IMR-90 (cell line): ENCODE measurements at regions not wholly inside any gene's neighbourhood (a gene's known extent, or its start where the extent isn't known, plus 50 kb on each side); places are given as distances from the start of the nearest gene placed in this dataset.

Experiments
- ATAC-seq: fragments of 200-7000 bp; cut with Tn5 transposase; 2 replicates; pipeline ENCODE4 v1.9.1; 2020; ENCODE audit warnings: low read depth, mild to moderate bottlenecking, moderate library complexity
- BruUV-seq: library from RNA; stranded (reverse); fragments of 400-500 nt; replicated peaks from 2 replicates; lab custom pipeline; 2021; lab: Mats Ljungman, UMichigan
- CTCF ChIA-PET: fragments of 300-600 bp; formaldehyde crosslinking; extraction: SDS; loops from one replicate; lab custom pipeline; 2021; ENCODE audit warnings: antibody characterized with exemption; lab: Yijun Ruan, JAX
- POLR2A ChIA-PET: fragments of 300-600 bp; sonication (Branson Sonifier 250); formaldehyde crosslinking; loops from one replicate; lab custom pipeline; 2022; ENCODE audit warnings: antibody characterized with exemption; ENCODE audit not compliant: unreplicated experiment; lab: Charles Lee
- DNase-seq: peaks from one replicate; pipeline ENCODE4 v3.0.0; 2013
- H2AFZ ChIP-seq: replicated peaks from 2 replicates; pipeline ENCODE3; 2013; ENCODE audit warnings: low read length, mild to moderate bottlenecking; ENCODE audit not compliant: poor library complexity
- H2AK5ac ChIP-seq: 2 replicates; pipeline ENCODE4 v1.6.1; 2013; ENCODE audit warnings: low read depth, low read length, inconsistent platforms
- H2AK9ac ChIP-seq: replicated peaks from 2 replicates; pipeline ENCODE3; 2013; ENCODE audit warnings: mild to moderate bottlenecking, low read depth, low read length, moderate library complexity; ENCODE audit not compliant: poor library complexity
- H2BK120ac ChIP-seq: 2 replicates; pipeline ENCODE4 v1.6.1; 2013; ENCODE audit warnings: low read depth, low read length, inconsistent platforms
- H2BK15ac ChIP-seq: 3 replicates; pipeline ENCODE4 v1.6.1; 2013; ENCODE audit warnings: low read depth, low read length, inconsistent platforms
- H2BK20ac ChIP-seq: 2 replicates; pipeline ENCODE4 v1.6.1; 2013; ENCODE audit warnings: low read depth, mild to moderate bottlenecking, inconsistent platforms, low read length, moderate library complexity
- H2BK5ac ChIP-seq: 2 replicates; pipeline ENCODE4 v1.6.1; 2013; ENCODE audit warnings: mild to moderate bottlenecking, low read depth, low read length, inconsistent platforms; ENCODE audit not compliant: poor library complexity, severe bottlenecking
- H3K14ac ChIP-seq: replicated peaks from 2 replicates; pipeline ENCODE4 v1.6.1; 2013; ENCODE audit warnings: low read depth, low read length, inconsistent platforms
- H3K18ac ChIP-seq: 2 replicates; pipeline ENCODE4 v1.6.1; 2013; ENCODE audit warnings: low read depth, low read length, control low read depth
- H3K23ac ChIP-seq: 2 replicates; pipeline ENCODE4 v1.6.1; 2013; ENCODE audit warnings: low read depth, low read length, inconsistent platforms
- H3K27ac ChIP-seq: 2 replicates; pipeline ENCODE4 v1.5.1; 2013; ENCODE audit warnings: mild to moderate bottlenecking, control low read depth, low read length; ENCODE audit not compliant: insufficient read depth
- H3K27me3 ChIP-seq: 2 replicates; pipeline ENCODE4 v1.6.1; 2013; ENCODE audit warnings: low read length; ENCODE audit not compliant: control insufficient read depth, insufficient read depth
- H3K36me3 ChIP-seq: 2 replicates; pipeline ENCODE4 v1.6.1; 2013; ENCODE audit warnings: low read length, mixed read lengths; ENCODE audit not compliant: control insufficient read depth, insufficient read depth
- H3K4ac ChIP-seq: 2 replicates; pipeline ENCODE4 v1.6.1; 2013; ENCODE audit warnings: low read depth, low read length, inconsistent platforms
- H3K4me1 ChIP-seq: 2 replicates; pipeline ENCODE4 v1.6.1; 2013; ENCODE audit warnings: low read length, mixed read lengths; ENCODE audit not compliant: control insufficient read depth, insufficient read depth
- H3K4me2 ChIP-seq: 2 replicates; pipeline ENCODE4 v1.6.1; 2013; ENCODE audit warnings: low read depth, mild to moderate bottlenecking, control low read depth, low read length, moderate library complexity
- H3K4me3 ChIP-seq: 2 replicates; pipeline ENCODE4 v1.5.1; 2013; ENCODE audit warnings: low read depth, mild to moderate bottlenecking, control low read depth, low read length, moderate library complexity; ENCODE audit not compliant: insufficient read depth
- H3K56ac ChIP-seq: 2 replicates; pipeline ENCODE4 v1.6.1; 2013; ENCODE audit warnings: low read length, inconsistent platforms; ENCODE audit not compliant: insufficient read depth; ENCODE audit errors: extremely low read depth
- H3K79me1 ChIP-seq, 2 experiments: 2 replicates each; pipeline ENCODE4 v1.6.1; 2013; ENCODE audit warnings: low read length in 2 of 2, inconsistent platforms in 1 of 2, low read depth in 1 of 2
- H3K9ac ChIP-seq: 2 replicates; pipeline ENCODE4 v1.6.1; 2013; ENCODE audit warnings: low read depth, low read length, control low read depth
- H3K9me1 ChIP-seq: 2 replicates; pipeline ENCODE4 v1.6.1; 2013; ENCODE audit warnings: low read length, inconsistent platforms; ENCODE audit not compliant: insufficient read depth
- H3K9me3 ChIP-seq: 2 replicates; pipeline ENCODE4 v1.6.1; 2013; ENCODE audit warnings: low read length; ENCODE audit not compliant: control insufficient read depth, insufficient read depth
- H4K20me1 ChIP-seq: 2 replicates; pipeline ENCODE4 v1.6.1; 2013; ENCODE audit warnings: low read length, inconsistent platforms; ENCODE audit not compliant: insufficient read depth
- H4K5ac ChIP-seq: 2 replicates; pipeline ENCODE4 v1.6.1; 2013; ENCODE audit warnings: mild to moderate bottlenecking, low read depth, low read length, control low read depth
- H4K8ac ChIP-seq, 2 experiments: 2 replicates each; pipeline ENCODE4 v1.6.1; 2013; ENCODE audit warnings: low read depth in 2 of 2, low read length in 2 of 2, control low read depth in 1 of 2, inconsistent platforms in 1 of 2
- H4K91ac ChIP-seq: 2 replicates; pipeline ENCODE4 v1.6.1; 2013; ENCODE audit warnings: low read depth, low read length, inconsistent platforms; ENCODE audit not compliant: insufficient read depth
- BHLHE40 ChIP-seq: fragments of 150-350 bp; IDR thresholded peaks from 2 replicates; pipeline ENCODE4 v1.6.1; 2016; ENCODE audit warnings: mild to moderate bottlenecking, low read depth, low read length
- CEBPB ChIP-seq: IDR thresholded peaks from 2 replicates; pipeline ENCODE4 v1.6.1; 2012; ENCODE audit warnings: low read depth, low read length, improper control_type of control experiment
- CHD1 ChIP-seq: IDR thresholded peaks from 2 replicates; pipeline ENCODE4 v1.6.1; 2012; ENCODE audit warnings: low read depth, low read length, improper control_type of control experiment
- FOS ChIP-seq: fragments of 150-350 bp; IDR thresholded peaks from 2 replicates; pipeline ENCODE4 v1.6.1; 2016; ENCODE audit warnings: low read depth, low read length
- MAFK ChIP-seq: IDR thresholded peaks from 2 replicates; pipeline ENCODE4 v1.6.1; 2012; ENCODE audit warnings: low read depth, low read length, improper control_type of control experiment
- MAZ ChIP-seq: IDR thresholded peaks from 2 replicates; pipeline ENCODE4 v1.6.1; 2012; ENCODE audit warnings: low read depth, mild to moderate bottlenecking, low read length, improper control_type of control experiment, moderate library complexity, borderline replicate concordance
- MXI1 ChIP-seq: IDR thresholded peaks from 2 replicates; pipeline ENCODE4 v1.6.1; 2012; ENCODE audit warnings: low read depth, mild to moderate bottlenecking, low read length, moderate library complexity, borderline replicate concordance
- NFE2L2 ChIP-seq: fragments of 150-350 bp; IDR thresholded peaks from 2 replicates; pipeline ENCODE4 v1.6.1; 2016; ENCODE audit warnings: low read depth, mild to moderate bottlenecking, low read length
- POLR2A ChIP-seq: IDR thresholded peaks from 2 replicates; pipeline ENCODE4 v1.6.1; 2012; ENCODE audit warnings: mild to moderate bottlenecking, low read depth, low read length
- RAD21 ChIP-seq: IDR thresholded peaks from 2 replicates; pipeline ENCODE4 v1.6.1; 2012; ENCODE audit warnings: low read length, improper control_type of control experiment
- RCOR1 ChIP-seq: IDR thresholded peaks from 2 replicates; pipeline ENCODE4 v1.6.1; 2012; ENCODE audit warnings: mild to moderate bottlenecking, low read length, improper control_type of control experiment; ENCODE audit not compliant: insufficient replicate concordance
- RFX5 ChIP-seq: IDR thresholded peaks from 2 replicates; pipeline ENCODE4 v1.8.0; 2012; ENCODE audit warnings: low read depth, mild to moderate bottlenecking, low read length, moderate library complexity
- SMC3 ChIP-seq: fragments of 150-350 bp; IDR thresholded peaks from 2 replicates; pipeline ENCODE4 v1.6.1; 2016; ENCODE audit warnings: low read depth, mild to moderate bottlenecking, antibody characterized with exemption, low read length, moderate library complexity
- WGBS, 2 experiments: methylation state at CpG; one replicate each; pipeline versions ENCODE4 v1.1.5 to v1.1.7; 2013; ENCODE audit warnings: missing lambda C conversion rate in 2 of 2; ENCODE audit not compliant: insufficient read length in 1 of 2; ENCODE audit errors: extremely low coverage in 2 of 2; 5-methylcytosine and 5-hydroxymethylcytosine counted together
- dilution Hi-C: fragments of 300-500 bp; cut with HindIII; formaldehyde crosslinking; loops from one replicate; pipeline ENCODE4 v1.14.3; 2018; ENCODE audit warnings: low sequenced_read_pairs; ENCODE audit not compliant: unreplicated experiment
- in situ Hi-C: fragments of 300-500 bp; cut with MboI; formaldehyde crosslinking; loops from 3 replicates; pipeline ENCODE4 v1.14.3; 2019; ENCODE audit warnings: low sequenced_read_pairs, inconsistent platforms, mixed read lengths
- intact Hi-C: fragments of 100-400 bp; cut with micrococcal nuclease; formaldehyde crosslinking; loops from 2 replicates; pipeline ENCODE4 v1.10.0; 2022
- TF ChIP-seq, protein P1 (sequence below): fragments of 150-350 bp; IDR thresholded peaks from 2 replicates; pipeline ENCODE4 v1.6.1; 2017; ENCODE audit warnings: mild to moderate bottlenecking, antibody characterized with exemption, low read length, low read depth
- TF ChIP-seq, protein P2 (sequence below): conservative IDR thresholded peaks from 2 replicates; pipeline ENCODE4 v1.5.1; 2012; ENCODE audit warnings: mild to moderate bottlenecking, low read depth, low read length, improper control_type of control experiment
- TF ChIP-seq, protein P3 (sequence below): fragments of 150-350 bp; IDR thresholded peaks from 2 replicates; pipeline ENCODE4 v1.6.1; 2016; ENCODE audit warnings: low read depth, mild to moderate bottlenecking, low read length, moderate library complexity, borderline replicate concordance

DNA sequence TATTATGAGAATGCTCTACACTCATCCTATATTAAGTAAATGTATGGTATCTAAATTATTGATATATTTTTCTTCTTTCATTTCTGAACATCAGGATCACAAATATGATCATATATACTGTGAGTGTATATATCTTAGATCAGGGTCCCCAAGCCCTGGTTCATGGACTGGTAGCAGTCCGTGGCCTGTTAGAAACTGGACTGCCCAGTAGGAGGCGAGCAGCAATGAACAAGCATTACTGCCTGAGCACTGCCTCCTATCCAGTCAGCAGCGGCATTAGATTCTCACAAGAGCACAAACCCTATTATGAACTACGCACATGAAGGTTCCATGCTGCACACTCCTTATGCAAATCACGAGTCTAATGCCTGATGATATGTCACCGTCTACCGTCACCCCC is 1247.1 kb upstream of the NXPH2 start:
- no peaks in the 10 kb centered on the region for H3K9me1 ChIP-seq
- intact Hi-C loops, result no loop called here
- DNase-seq (no peak), ATAC-seq (no peak)
- H3K27me3 ChIP-seq, result no peaks in the 10 kb centered on the region
- ChIA-PET POLR2A (no interaction called here), CTCF (no interaction called here)
- no peak overlapping the region for H3K4ac ChIP-seq
- H2BK20ac ChIP-seq, result no peak overlapping the region
- H4K20me1 ChIP-seq, result no peaks in the 10 kb centered on the region
- no peak overlapping the region for H3K27ac ChIP-seq
- H3K23ac ChIP-seq, result no peak overlapping the region
- H3K9me3 ChIP-seq, result peaks cover 5% of the 10 kb centered on the region; the same call in 1 of the 2 replicates
- H3K56ac ChIP-seq, result no peak overlapping the region
- H2AK9ac ChIP-seq, result no peak overlapping the region
- no peaks in the 10 kb centered on the region for H3K36me3 ChIP-seq
- H3K14ac ChIP-seq, result no peak overlapping the region
- no CpG with 5 or more reads among the region's 7 CpGs for WGBS, 2 experiments
- H3K4me3 ChIP-seq, result no peak overlapping the region
- no peak overlapping the region for H2BK15ac ChIP-seq
- H3K4me2 ChIP-seq, result no peak overlapping the region
- H4K91ac ChIP-seq, result no peak overlapping the region
- BruUV-seq, result no TSS peak
- dilution Hi-C loops, result no loop called here
- H4K5ac ChIP-seq, result no peak overlapping the region
- no peaks in the 10 kb centered on the region for H3K4me1 ChIP-seq
- no peak for TF ChIP-seq RFX5
- no peak for TF ChIP-seq FOS
- TF ChIP-seq, protein P1, sequence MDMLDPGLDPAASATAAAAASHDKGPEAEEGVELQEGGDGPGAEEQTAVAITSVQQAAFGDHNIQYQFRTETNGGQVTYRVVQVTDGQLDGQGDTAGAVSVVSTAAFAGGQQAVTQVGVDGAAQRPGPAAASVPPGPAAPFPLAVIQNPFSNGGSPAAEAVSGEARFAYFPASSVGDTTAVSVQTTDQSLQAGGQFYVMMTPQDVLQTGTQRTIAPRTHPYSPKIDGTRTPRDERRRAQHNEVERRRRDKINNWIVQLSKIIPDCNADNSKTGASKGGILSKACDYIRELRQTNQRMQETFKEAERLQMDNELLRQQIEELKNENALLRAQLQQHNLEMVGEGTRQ, result no peak
- TF ChIP-seq MAFK, result no peak
- no peak for TF ChIP-seq NFE2L2
- no peak for TF ChIP-seq MXI1
- TF ChIP-seq, protein P2, sequence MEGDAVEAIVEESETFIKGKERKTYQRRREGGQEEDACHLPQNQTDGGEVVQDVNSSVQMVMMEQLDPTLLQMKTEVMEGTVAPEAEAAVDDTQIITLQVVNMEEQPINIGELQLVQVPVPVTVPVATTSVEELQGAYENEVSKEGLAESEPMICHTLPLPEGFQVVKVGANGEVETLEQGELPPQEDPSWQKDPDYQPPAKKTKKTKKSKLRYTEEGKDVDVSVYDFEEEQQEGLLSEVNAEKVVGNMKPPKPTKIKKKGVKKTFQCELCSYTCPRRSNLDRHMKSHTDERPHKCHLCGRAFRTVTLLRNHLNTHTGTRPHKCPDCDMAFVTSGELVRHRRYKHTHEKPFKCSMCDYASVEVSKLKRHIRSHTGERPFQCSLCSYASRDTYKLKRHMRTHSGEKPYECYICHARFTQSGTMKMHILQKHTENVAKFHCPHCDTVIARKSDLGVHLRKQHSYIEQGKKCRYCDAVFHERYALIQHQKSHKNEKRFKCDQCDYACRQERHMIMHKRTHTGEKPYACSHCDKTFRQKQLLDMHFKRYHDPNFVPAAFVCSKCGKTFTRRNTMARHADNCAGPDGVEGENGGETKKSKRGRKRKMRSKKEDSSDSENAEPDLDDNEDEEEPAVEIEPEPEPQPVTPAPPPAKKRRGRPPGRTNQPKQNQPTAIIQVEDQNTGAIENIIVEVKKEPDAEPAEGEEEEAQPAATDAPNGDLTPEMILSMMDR, result no peak
- TF ChIP-seq POLR2A, result no peak
- TF ChIP-seq SMC3, result no peak
- TF ChIP-seq CEBPB, result no peak
- no peak for TF ChIP-seq MAZ
- TF ChIP-seq BHLHE40, result no peak
- no peak for TF ChIP-seq CHD1
- no peak for TF ChIP-seq RAD21
- TF ChIP-seq RCOR1, result no peak
- TF ChIP-seq, protein P3, sequence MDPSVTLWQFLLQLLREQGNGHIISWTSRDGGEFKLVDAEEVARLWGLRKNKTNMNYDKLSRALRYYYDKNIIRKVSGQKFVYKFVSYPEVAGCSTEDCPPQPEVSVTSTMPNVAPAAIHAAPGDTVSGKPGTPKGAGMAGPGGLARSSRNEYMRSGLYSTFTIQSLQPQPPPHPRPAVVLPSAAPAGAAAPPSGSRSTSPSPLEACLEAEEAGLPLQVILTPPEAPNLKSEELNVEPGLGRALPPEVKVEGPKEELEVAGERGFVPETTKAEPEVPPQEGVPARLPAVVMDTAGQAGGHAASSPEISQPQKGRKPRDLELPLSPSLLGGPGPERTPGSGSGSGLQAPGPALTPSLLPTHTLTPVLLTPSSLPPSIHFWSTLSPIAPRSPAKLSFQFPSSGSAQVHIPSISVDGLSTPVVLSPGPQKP, result no peak
- no peak overlapping the region for H2AK5ac ChIP-seq
- no peaks in the 10 kb centered on the region for H3K79me1 ChIP-seq
- no peak overlapping the region for H2AFZ ChIP-seq
- H3K9ac ChIP-seq, result no peak overlapping the region
- in situ Hi-C loops, result no loop called here
- H2BK120ac ChIP-seq, result no peak overlapping the region
- no peak overlapping the region for H3K18ac ChIP-seq
- H2BK5ac ChIP-seq, result no peak overlapping the region
- H4K8ac ChIP-seq, result no peak overlapping the region
